ENCODE measurements at regions not wholly inside any gene's neighbourhood (a gene's known extent, or its start where the extent isn't known, plus 50 kb on each side); places are given as distances from the start of the nearest gene placed in this dataset.

DNA sequence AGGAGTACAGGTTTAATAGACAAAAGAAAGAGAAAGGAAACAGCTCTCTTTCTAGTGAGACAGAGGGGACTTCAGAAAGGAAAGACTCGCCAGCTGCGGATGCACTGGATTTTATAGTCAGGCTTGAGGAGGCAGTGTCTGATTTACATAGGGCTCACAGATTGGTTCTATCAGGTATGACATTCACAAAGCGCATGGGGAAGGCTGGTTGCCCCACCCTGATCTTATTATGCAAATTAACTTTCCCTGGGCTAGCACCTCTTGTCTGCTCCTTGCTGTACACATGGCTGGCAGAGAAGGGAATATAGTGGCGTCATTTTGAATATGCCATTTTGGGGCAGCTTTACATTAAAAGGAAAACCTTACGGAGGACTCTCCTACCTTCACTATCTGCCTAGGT lies 938.4 kb upstream of the SEMA6D start:
- Mint-ChIP-seq H3K36me3 (no peaks in the 10 kb centered on the region), H3K4me1 (peaks cover 4% of the 10 kb centered on the region), H3K9me3 (no peaks in the 10 kb centered on the region), H3K4me3 (no peak overlapping the region), H3K27ac (no peak overlapping the region), H3K27me3 (ENCODE audit: low read depth) (no peaks in the 10 kb centered on the region)
- DNase-seq (ENCODE audit: low spot score) (no peak), ATAC-seq (no peak)
- ChIA-PET CTCF (no interaction called here), POLR2A (no interaction called here)
- TF ChIP-seq, protein P1, sequence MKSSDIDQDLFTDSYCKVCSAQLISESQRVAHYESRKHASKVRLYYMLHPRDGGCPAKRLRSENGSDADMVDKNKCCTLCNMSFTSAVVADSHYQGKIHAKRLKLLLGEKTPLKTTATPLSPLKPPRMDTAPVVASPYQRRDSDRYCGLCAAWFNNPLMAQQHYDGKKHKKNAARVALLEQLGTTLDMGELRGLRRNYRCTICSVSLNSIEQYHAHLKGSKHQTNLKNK (CRISPR knock-in tag; IDR thresholded peaks at IDR 0.05) = no peak
- TF ChIP-seq MYBL2 (CRISPR knock-in tag; IDR thresholded peaks at IDR 0.05) (no peak), CREM (CRISPR knock-in tag; IDR thresholded peaks at IDR 0.05) (no peak), MAX (CRISPR knock-in tag; IDR thresholded peaks at IDR 0.05) (no peak), NR3C1 (CRISPR knock-in tag; conservative IDR thresholded peaks at IDR 0.05; ENCODE audit: low read depth) (no peak), FOXJ3 (CRISPR knock-in tag; IDR thresholded peaks at IDR 0.05; ENCODE audit: borderline replicate concordance) (no peak), NFATC4 (CRISPR knock-in tag; IDR thresholded peaks at IDR 0.05) (no peak), HMGA2 (CRISPR knock-in tag; IDR thresholded peaks at IDR 0.05) (no peak)

GRCh38 chr15:46786590-46787285 lies 930.6 kb upstream of the SEMA6D start:
- ChIA-PET POLR2A (no interaction called here), CTCF (interaction anchor here (0.5 to 1.4 kb wide), 2 partner anchors 242 to 475 kb away, joined by 3 to 4 read pairs; no protein-coding TSS in a partner anchor)
- no peak for DNase-seq (ENCODE audit: low spot score)
- Mint-ChIP-seq H3K27me3 (ENCODE audit: low read depth) (no peaks in the 10 kb centered on the region), H3K9me3 (no peaks in the 10 kb centered on the region), H3K36me3 (no peaks in the 10 kb centered on the region), H3K4me1 (no peaks in the 10 kb centered on the region), H3K4me3 (no peak overlapping the region), H3K27ac (no peak overlapping the region)
- TF ChIP-seq, protein P2, sequence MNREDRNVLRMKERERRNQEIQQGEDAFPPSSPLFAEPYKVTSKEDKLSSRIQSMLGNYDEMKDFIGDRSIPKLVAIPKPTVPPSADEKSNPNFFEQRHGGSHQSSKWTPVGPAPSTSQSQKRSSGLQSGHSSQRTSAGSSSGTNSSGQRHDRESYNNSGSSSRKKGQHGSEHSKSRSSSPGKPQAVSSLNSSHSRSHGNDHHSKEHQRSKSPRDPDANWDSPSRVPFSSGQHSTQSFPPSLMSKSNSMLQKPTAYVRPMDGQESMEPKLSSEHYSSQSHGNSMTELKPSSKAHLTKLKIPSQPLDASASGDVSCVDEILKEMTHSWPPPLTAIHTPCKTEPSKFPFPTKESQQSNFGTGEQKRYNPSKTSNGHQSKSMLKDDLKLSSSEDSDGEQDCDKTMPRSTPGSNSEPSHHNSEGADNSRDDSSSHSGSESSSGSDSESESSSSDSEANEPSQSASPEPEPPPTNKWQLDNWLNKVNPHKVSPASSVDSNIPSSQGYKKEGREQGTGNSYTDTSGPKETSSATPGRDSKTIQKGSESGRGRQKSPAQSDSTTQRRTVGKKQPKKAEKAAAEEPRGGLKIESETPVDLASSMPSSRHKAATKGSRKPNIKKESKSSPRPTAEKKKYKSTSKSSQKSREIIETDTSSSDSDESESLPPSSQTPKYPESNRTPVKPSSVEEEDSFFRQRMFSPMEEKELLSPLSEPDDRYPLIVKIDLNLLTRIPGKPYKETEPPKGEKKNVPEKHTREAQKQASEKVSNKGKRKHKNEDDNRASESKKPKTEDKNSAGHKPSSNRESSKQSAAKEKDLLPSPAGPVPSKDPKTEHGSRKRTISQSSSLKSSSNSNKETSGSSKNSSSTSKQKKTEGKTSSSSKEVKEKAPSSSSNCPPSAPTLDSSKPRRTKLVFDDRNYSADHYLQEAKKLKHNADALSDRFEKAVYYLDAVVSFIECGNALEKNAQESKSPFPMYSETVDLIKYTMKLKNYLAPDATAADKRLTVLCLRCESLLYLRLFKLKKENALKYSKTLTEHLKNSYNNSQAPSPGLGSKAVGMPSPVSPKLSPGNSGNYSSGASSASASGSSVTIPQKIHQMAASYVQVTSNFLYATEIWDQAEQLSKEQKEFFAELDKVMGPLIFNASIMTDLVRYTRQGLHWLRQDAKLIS (CRISPR knock-in tag; IDR thresholded peaks at IDR 0.05; ENCODE audit: borderline replicate concordance) = no peak
- TF ChIP-seq FOXJ3 (CRISPR knock-in tag; IDR thresholded peaks at IDR 0.05; ENCODE audit: borderline replicate concordance) (no peak), NFYB (CRISPR knock-in tag; conservative IDR thresholded peaks at IDR 0.05; ENCODE audit: low read depth) (no peak), NR2C2 (CRISPR knock-in tag; IDR thresholded peaks at IDR 0.05) (no peak)
- TF ChIP-seq, protein P3, sequence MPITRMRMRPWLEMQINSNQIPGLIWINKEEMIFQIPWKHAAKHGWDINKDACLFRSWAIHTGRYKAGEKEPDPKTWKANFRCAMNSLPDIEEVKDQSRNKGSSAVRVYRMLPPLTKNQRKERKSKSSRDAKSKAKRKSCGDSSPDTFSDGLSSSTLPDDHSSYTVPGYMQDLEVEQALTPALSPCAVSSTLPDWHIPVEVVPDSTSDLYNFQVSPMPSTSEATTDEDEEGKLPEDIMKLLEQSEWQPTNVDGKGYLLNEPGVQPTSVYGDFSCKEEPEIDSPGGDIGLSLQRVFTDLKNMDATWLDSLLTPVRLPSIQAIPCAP (CRISPR knock-in tag; IDR thresholded peaks at IDR 0.05) = no peak
- no peak for ATAC-seq

DNA sequence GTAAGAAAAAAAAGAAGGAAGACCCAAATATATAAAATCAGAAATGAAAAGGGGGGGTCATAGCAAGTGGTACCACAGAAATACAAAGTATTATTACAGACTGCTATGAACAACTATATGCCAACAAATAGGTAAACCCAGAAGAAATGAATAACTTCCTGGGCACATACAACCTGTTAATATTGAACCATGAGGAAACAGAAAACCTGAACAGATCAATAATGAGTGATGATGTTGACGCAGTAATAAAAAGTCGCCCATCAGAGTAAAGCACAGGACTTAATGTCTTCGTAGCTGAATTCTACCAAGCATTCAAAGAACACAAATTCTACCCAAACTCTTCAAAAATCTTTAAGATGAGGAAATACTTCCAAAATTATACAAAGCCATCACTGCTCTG lies 921.6 kb upstream of the SEMA6D start:
- ATAC-seq = no peak
- Mint-ChIP-seq H3K4me1 (no peaks in the 10 kb centered on the region), H3K36me3 (no peaks in the 10 kb centered on the region), H3K27ac (no peak overlapping the region), H3K4me3 (no peak overlapping the region), H3K9me3 (peaks cover 20% of the 10 kb centered on the region), H3K27me3 (ENCODE audit: low read depth) (no peaks in the 10 kb centered on the region)
- no peak for DNase-seq (ENCODE audit: low spot score)
- ChIA-PET CTCF (no interaction called here), POLR2A (no interaction called here)
- TF ChIP-seq CTCF (IDR thresholded peaks at IDR 0.05) (no peak), ZNF263 (CRISPR knock-in tag; IDR thresholded peaks at IDR 0.05; ENCODE audit: low read depth) (no peak), USF1 (CRISPR knock-in tag; IDR thresholded peaks at IDR 0.05) (no peak), PRRX2 (CRISPR knock-in tag; IDR thresholded peaks at IDR 0.05) (no peak)
- TF ChIP-seq, protein P4, sequence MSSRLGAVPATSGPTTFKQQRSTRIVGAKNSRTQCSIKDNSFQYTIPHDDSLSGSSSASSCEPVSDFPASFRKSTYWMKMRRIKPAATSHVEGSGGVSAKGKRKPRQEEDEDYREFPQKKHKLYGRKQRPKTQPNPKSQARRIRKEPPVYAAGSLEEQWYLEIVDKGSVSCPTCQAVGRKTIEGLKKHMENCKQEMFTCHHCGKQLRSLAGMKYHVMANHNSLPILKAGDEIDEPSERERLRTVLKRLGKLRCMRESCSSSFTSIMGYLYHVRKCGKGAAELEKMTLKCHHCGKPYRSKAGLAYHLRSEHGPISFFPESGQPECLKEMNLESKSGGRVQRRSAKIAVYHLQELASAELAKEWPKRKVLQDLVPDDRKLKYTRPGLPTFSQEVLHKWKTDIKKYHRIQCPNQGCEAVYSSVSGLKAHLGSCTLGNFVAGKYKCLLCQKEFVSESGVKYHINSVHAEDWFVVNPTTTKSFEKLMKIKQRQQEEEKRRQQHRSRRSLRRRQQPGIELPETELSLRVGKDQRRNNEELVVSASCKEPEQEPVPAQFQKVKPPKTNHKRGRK (CRISPR knock-in tag; IDR thresholded peaks at IDR 0.05; ENCODE audit: borderline replicate concordance) = no peak
- TF ChIP-seq, protein P5, sequence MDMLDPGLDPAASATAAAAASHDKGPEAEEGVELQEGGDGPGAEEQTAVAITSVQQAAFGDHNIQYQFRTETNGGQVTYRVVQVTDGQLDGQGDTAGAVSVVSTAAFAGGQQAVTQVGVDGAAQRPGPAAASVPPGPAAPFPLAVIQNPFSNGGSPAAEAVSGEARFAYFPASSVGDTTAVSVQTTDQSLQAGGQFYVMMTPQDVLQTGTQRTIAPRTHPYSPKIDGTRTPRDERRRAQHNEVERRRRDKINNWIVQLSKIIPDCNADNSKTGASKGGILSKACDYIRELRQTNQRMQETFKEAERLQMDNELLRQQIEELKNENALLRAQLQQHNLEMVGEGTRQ (CRISPR knock-in tag; IDR thresholded peaks at IDR 0.05) = no peak

Data from WTC11 (cell line).